GM23338 (cell line): ENCODE measurements at regions not wholly inside any gene's neighbourhood (a gene's known extent, or its start where the extent isn't known, plus 50 kb on each side); places are given as distances from the start of the nearest gene placed in this dataset.
"Not testable (repeated sequence)": the region's sequence is repeated elsewhere in the genome, so short reads cannot be mapped to it uniquely, and the experiment has no call there.

Source experiments
- ATAC-seq: fragments of 200-7000 bp; cut with Tn5 transposase; 3 replicates; pipeline ENCODE4 v1.9.1; 2020
- DNase-seq: peaks from one replicate; pipeline ENCODE4 v3.0.0-alpha.2; 2015; ENCODE audit warnings: low spot score
- H2AFZ ChIP-seq: fragments of 200-600 bp; sonication (generic); 2 replicates; pipeline ENCODE4 v1.8.0; 2016; ENCODE audit warnings: antibody characterized with exemption, mild to moderate bottlenecking, moderate library complexity
- H3F3A ChIP-seq: fragments of 200-600 bp; sonication (generic); replicated peaks from 2 replicates; pipeline ENCODE4 v1.8.0; 2017; ENCODE audit warnings: antibody characterized with exemption, mixed run types, low read depth
- H3K27ac ChIP-seq: fragments of 200-600 bp; sonication (generic); 2 replicates; pipeline ENCODE4 v1.6.1; 2016; ENCODE audit warnings: low read depth
- H3K27me3 ChIP-seq: fragments of 200-600 bp; sonication (generic); 2 replicates; pipeline ENCODE4 v1.8.0; 2016; ENCODE audit warnings: mild to moderate bottlenecking, mixed run types, moderate library complexity; ENCODE audit not compliant: insufficient read depth
- H3K36me3 ChIP-seq: fragments of 200-600 bp; sonication (generic); 2 replicates; pipeline ENCODE4 v1.8.0; 2016; ENCODE audit warnings: mild to moderate bottlenecking; ENCODE audit not compliant: insufficient read depth
- H3K4me1 ChIP-seq: fragments of 200-600 bp; sonication (generic); 2 replicates; pipeline ENCODE4 v1.8.0; 2016; ENCODE audit warnings: mild to moderate bottlenecking, moderate library complexity; ENCODE audit not compliant: insufficient read depth
- H3K4me2 ChIP-seq: fragments of 200-600 bp; sonication (generic); 2 replicates; pipeline ENCODE4 v1.7.1; 2017; ENCODE audit warnings: mixed run types
- H3K4me3 ChIP-seq: fragments of 200-600 bp; sonication (generic); 2 replicates; pipeline ENCODE4 v1.6.1; 2016; ENCODE audit warnings: mixed run types
- H3K79me2 ChIP-seq: fragments of 200-600 bp; sonication (generic); replicated peaks from 2 replicates; pipeline ENCODE4 v1.8.0; 2017; ENCODE audit warnings: mild to moderate bottlenecking; ENCODE audit not compliant: insufficient read depth
- H3K9me2 ChIP-seq: fragments of 200-600 bp; sonication (generic); 2 replicates; pipeline ENCODE4 v1.8.0; 2017; ENCODE audit not compliant: insufficient read depth
- H4K20me1 ChIP-seq: fragments of 200-600 bp; sonication (generic); replicated peaks from 2 replicates; pipeline ENCODE4 v1.8.0; 2017; ENCODE audit warnings: mild to moderate bottlenecking; ENCODE audit not compliant: insufficient read depth
- H3K27ac Mint-ChIP-seq: 2 replicates; pipeline ENCODE4 v1.8.0; 2020; ENCODE audit warnings: inconsistent platforms, mild to moderate bottlenecking, moderate library complexity, mixed read lengths
- H3K27me3 Mint-ChIP-seq: 3 replicates; pipeline ENCODE4 v1.8.0; 2022; ENCODE audit warnings: low read depth, mild to moderate bottlenecking, moderate library complexity, mixed read lengths, inconsistent platforms; ENCODE audit not compliant: insufficient read depth, poor library complexity
- H3K36me3 Mint-ChIP-seq: 3 replicates; pipeline ENCODE4 v1.8.0; 2021; ENCODE audit warnings: low read depth, mild to moderate bottlenecking, inconsistent platforms, moderate library complexity, mixed read lengths
- H3K4me1 Mint-ChIP-seq: 3 replicates; pipeline ENCODE4 v1.8.0; 2020; ENCODE audit warnings: mild to moderate bottlenecking, inconsistent platforms, mixed read lengths
- H3K4me3 Mint-ChIP-seq: 3 replicates; pipeline ENCODE4 v1.8.0; 2021; ENCODE audit warnings: moderate library complexity, mild to moderate bottlenecking, inconsistent platforms, mixed read lengths
- H3K9me3 Mint-ChIP-seq: 3 replicates; pipeline ENCODE4 v1.8.0; 2020; ENCODE audit warnings: moderate library complexity, mild to moderate bottlenecking, inconsistent platforms, mixed read lengths
- CREB1 ChIP-seq: fragments of 250-450 bp; sonication (Bioruptor Pico); IDR thresholded peaks from 2 replicates; pipeline ENCODE4 v1.5.0; 2020; ENCODE audit warnings: low read depth, mild to moderate bottlenecking, moderate library complexity
- CTCF ChIP-seq, 2 experiments: fragments of 200-600 bp in 1 of 2; sonication (generic) in 1 of 2; conservative IDR thresholded peaks; 2 replicates each; pipeline versions ENCODE4 v1.5.1 to v1.6.1; 2016 to 2017; ENCODE audit warnings: antibody characterized with exemption in 2 of 2, low read depth in 2 of 2, mild to moderate bottlenecking in 2 of 2, moderate library complexity in 1 of 2
- EZH2phosphoT487 ChIP-seq: fragments of 200-600 bp; sonication (generic); IDR thresholded peaks from one replicate; pipeline ENCODE4 v1.8.1; 2018; ENCODE audit warnings: antibody characterized with exemption; ENCODE audit not compliant: unreplicated experiment
- JUNB ChIP-seq: IDR thresholded peaks from one replicate; pipeline ENCODE4 v1.6.1; 2016; ENCODE audit warnings: antibody characterized with exemption; ENCODE audit not compliant: unreplicated experiment
- NANOG ChIP-seq: IDR thresholded peaks from 2 replicates; pipeline ENCODE4 v1.6.1; 2016; ENCODE audit warnings: antibody characterized with exemption, borderline replicate concordance
- POLR2AphosphoS5 ChIP-seq: IDR thresholded peaks from 2 replicates; pipeline ENCODE4 v1.6.1; 2016; ENCODE audit warnings: antibody characterized with exemption, low read depth
- REST ChIP-seq: IDR thresholded peaks from one replicate; pipeline ENCODE4 v1.6.1; 2018; ENCODE audit warnings: antibody characterized with exemption; ENCODE audit not compliant: unreplicated experiment
- STAT1 ChIP-seq: IDR thresholded peaks from one replicate; pipeline ENCODE4 v1.6.1; 2016; ENCODE audit warnings: antibody characterized with exemption; ENCODE audit not compliant: unreplicated experiment
- ZNF114 ChIP-seq: fragments of 250-450 bp; sonication (Bioruptor Pico); IDR thresholded peaks from 2 replicates; pipeline ENCODE4 v1.5.0; 2020; ENCODE audit warnings: mild to moderate bottlenecking, moderate library complexity
- ZNF331 ChIP-seq: fragments of 250-450 bp; sonication (Bioruptor Pico); IDR thresholded peaks from 2 replicates; pipeline ENCODE4 v1.5.0; 2020; ENCODE audit warnings: low read depth, mild to moderate bottlenecking, moderate library complexity

GRCh38 chr3:110946810-110947209 is 124.8 kb upstream of the NECTIN3 start (continued):
- TF ChIP-seq CREB1 (CRISPR knock-in tag) (no peak), POLR2AphosphoS5 (no peak), ZNF114 (CRISPR knock-in tag) (no peak), EZH2phosphoT487 (no peak), REST (no peak), STAT1 (no peak)

GRCh38 chr3:110949194-110949593 is 122.4 kb upstream of the NECTIN3 start:
- not testable (repeated sequence) for H3K4me1 Mint-ChIP-seq, H3K27me3 Mint-ChIP-seq, H3F3A ChIP-seq, ATAC-seq, H3K27ac ChIP-seq, H3K4me3 Mint-ChIP-seq, H3K4me3 ChIP-seq, H3K4me1 ChIP-seq, H4K20me1 ChIP-seq, H3K27ac Mint-ChIP-seq, H3K79me2 ChIP-seq, H3K36me3 ChIP-seq, H2AFZ ChIP-seq, H3K4me2 ChIP-seq, H3K27me3 ChIP-seq, H3K9me2 ChIP-seq
- Mint-ChIP-seq H3K9me3 (peaks cover 74% of the 10 kb centered on the region), H3K36me3 (peaks cover 68% of the 10 kb centered on the region)
- peak; percentile 11 for DNase-seq

GRCh38 chr3:110955301-110955880 is 116.2 kb upstream of the NECTIN3 start:
- H3K9me3 Mint-ChIP-seq = peaks cover 21% of the 10 kb centered on the region
- H3K36me3 ChIP-seq = no peaks in the 10 kb centered on the region; the same call in 1 of the 2 replicates
- no peak overlapping the region for H2AFZ ChIP-seq
- no peaks in the 10 kb centered on the region for H3F3A ChIP-seq
- H3K9me2 ChIP-seq = peaks cover 18% of the 10 kb centered on the region; the same call in 1 of the 2 replicates
- no peak overlapping the region for H3K27ac Mint-ChIP-seq
- H3K4me3 Mint-ChIP-seq = no peak overlapping the region
- H3K27me3 Mint-ChIP-seq = no peaks in the 10 kb centered on the region
- ATAC-seq (no peak), DNase-seq (no peak)
- H3K4me1 Mint-ChIP-seq = no peaks in the 10 kb centered on the region
- H3K4me1 ChIP-seq = peaks cover 10% of the 10 kb centered on the region; the same call in 1 of the 2 replicates
- TF ChIP-seq JUNB = no peak
- no peak for TF ChIP-seq EZH2phosphoT487
- no peak for TF ChIP-seq NANOG
- no peak for TF ChIP-seq ZNF331
- TF ChIP-seq CTCF (conservative IDR thresholded peaks at IDR 0.05; ENCODE audit: low read depth in 2 of 2) = no peak
- H3K79me2 ChIP-seq = no peaks in the 10 kb centered on the region
- H3K27ac ChIP-seq = no peak overlapping the region
- H3K4me2 ChIP-seq = no peak overlapping the region
- H4K20me1 ChIP-seq = no peaks in the 10 kb centered on the region
- no peaks in the 10 kb centered on the region for H3K27me3 ChIP-seq
- peaks cover 23% of the 10 kb centered on the region for H3K36me3 Mint-ChIP-seq
- H3K4me3 ChIP-seq = no peak overlapping the region
